WTC11 (cell line): ENCODE measurements at regions not wholly inside any gene's neighbourhood (a gene's known extent, or its start where the extent isn't known, plus 50 kb on each side); places are given as distances from the start of the nearest gene placed in this dataset.

Experiments used
- ATAC-seq: fragments of 200-7000 bp; cut with Tn5 transposase; 2 replicates; pipeline ENCODE4 v1.10.0; 2021; ENCODE audit warnings: mild to moderate bottlenecking, moderate library complexity
- CTCF ChIA-PET: fragments of 300-600 bp; sonication (Branson Sonifier 250); formaldehyde crosslinking; loops from one replicate; lab custom pipeline; 2021; ENCODE audit warnings: antibody characterized with exemption; lab: Charles Lee
- POLR2A ChIA-PET: fragments of 350-600 bp; sonication (Branson Sonifier 250); formaldehyde crosslinking; loops from one replicate; lab custom pipeline; 2021; ENCODE audit warnings: antibody characterized with exemption; lab: Charles Lee
- DNase-seq: peaks from one replicate; pipeline ENCODE4 v3.0.0; 2021; ENCODE audit warnings: low spot score
- H3K27ac Mint-ChIP-seq: 2 replicates; pipeline ENCODE4 v1.8.0; 2021; ENCODE audit warnings: mixed read lengths
- H3K27me3 Mint-ChIP-seq: 2 replicates; pipeline ENCODE4 v1.8.0; 2021; ENCODE audit warnings: low read depth, mild to moderate bottlenecking, moderate library complexity, mixed read lengths
- H3K36me3 Mint-ChIP-seq: 2 replicates; pipeline ENCODE4 v1.8.0; 2021; ENCODE audit warnings: mixed read lengths
- H3K4me1 Mint-ChIP-seq: 2 replicates; pipeline ENCODE4 v1.8.0; 2022; ENCODE audit warnings: mixed read lengths
- H3K4me3 Mint-ChIP-seq: 2 replicates; pipeline ENCODE4 v1.8.0; 2021; ENCODE audit warnings: mild to moderate bottlenecking, moderate library complexity, mixed read lengths
- H3K9me3 Mint-ChIP-seq: 2 replicates; pipeline ENCODE4 v1.8.0; 2021; ENCODE audit warnings: mixed read lengths
- AFF4 ChIP-seq: sonication (generic); formaldehyde crosslinking; IDR thresholded peaks from 2 replicates; pipeline ENCODE4 v1.8.1; 2023; ENCODE audit warnings: mild to moderate bottlenecking, missing genetic modification reagents, borderline replicate concordance
- ARID4B ChIP-seq: sonication (generic); formaldehyde crosslinking; IDR thresholded peaks from 2 replicates; pipeline ENCODE4 v1.8.0; 2023; ENCODE audit warnings: missing genetic modification reagents, mild to moderate bottlenecking, borderline replicate concordance
- ATF1 ChIP-seq: sonication (generic); formaldehyde crosslinking; IDR thresholded peaks from 2 replicates; pipeline ENCODE4 v1.8.1; 2023; ENCODE audit warnings: mild to moderate bottlenecking, moderate library complexity, missing genetic modification reagents
- CBFB ChIP-seq: sonication (generic); formaldehyde crosslinking; IDR thresholded peaks from 2 replicates; pipeline ENCODE4 v1.8.1; 2022; ENCODE audit warnings: mild to moderate bottlenecking, low read depth, missing genetic modification reagents
- CREM ChIP-seq: sonication (generic); formaldehyde crosslinking; IDR thresholded peaks from 2 replicates; pipeline ENCODE4 v1.8.1; 2022; ENCODE audit warnings: mild to moderate bottlenecking, missing genetic modification reagents, moderate library complexity
- EMX1 ChIP-seq: fragments of 250-450 bp; sonication (Bioruptor Pico); IDR thresholded peaks from 2 replicates; pipeline ENCODE4 v1.8.0; 2021; ENCODE audit warnings: mild to moderate bottlenecking
- ETV6 ChIP-seq: sonication (generic); formaldehyde crosslinking; IDR thresholded peaks from 2 replicates; pipeline ENCODE4 v1.8.1; 2022; ENCODE audit warnings: mild to moderate bottlenecking, missing genetic modification reagents
- FOXJ3 ChIP-seq: sonication (generic); formaldehyde crosslinking; IDR thresholded peaks from 2 replicates; pipeline ENCODE4 v1.9.0; 2021; ENCODE audit warnings: missing genetic modification reagents, mild to moderate bottlenecking, borderline replicate concordance
- HMGA2 ChIP-seq: fragments of 250-450 bp; sonication (Bioruptor Pico); IDR thresholded peaks from 2 replicates; pipeline ENCODE4 v1.4.0; 2021; ENCODE audit warnings: mild to moderate bottlenecking, moderate library complexity
- IRF1 ChIP-seq: sonication (generic); formaldehyde crosslinking; IDR thresholded peaks from 2 replicates; pipeline ENCODE4 v1.8.0; 2023; ENCODE audit warnings: missing genetic modification reagents
- JAZF1 ChIP-seq: fragments of 250-450 bp; sonication (Bioruptor Pico); IDR thresholded peaks from 2 replicates; pipeline ENCODE4 v1.9.0; 2021; ENCODE audit warnings: moderate library complexity, mild to moderate bottlenecking, inconsistent platforms
- KAT7 ChIP-seq: sonication (generic); formaldehyde crosslinking; IDR thresholded peaks from 2 replicates; pipeline ENCODE4 v1.8.1; 2023; ENCODE audit warnings: missing genetic modification reagents, mild to moderate bottlenecking, borderline replicate concordance
- RELA ChIP-seq: sonication (generic); formaldehyde crosslinking; IDR thresholded peaks from 2 replicates; pipeline ENCODE4 v1.8.1; 2022; ENCODE audit warnings: missing genetic modification reagents, mild to moderate bottlenecking, borderline replicate concordance
- RORB ChIP-seq: fragments of 250-450 bp; sonication (Bioruptor Pico); IDR thresholded peaks from 2 replicates; pipeline ENCODE4 v1.9.0; 2021; ENCODE audit warnings: mild to moderate bottlenecking
- SP1 ChIP-seq: sonication (generic); formaldehyde crosslinking; conservative IDR thresholded peaks from 2 replicates; pipeline ENCODE4 v1.8.1; 2022; ENCODE audit warnings: missing genetic modification reagents
- TCF7 ChIP-seq: sonication (generic); formaldehyde crosslinking; IDR thresholded peaks from 2 replicates; pipeline ENCODE4 v1.8.0; 2022; ENCODE audit warnings: mild to moderate bottlenecking, low read depth, missing genetic modification reagents, moderate library complexity
- TEAD1 ChIP-seq: sonication (generic); formaldehyde crosslinking; IDR thresholded peaks from 2 replicates; pipeline ENCODE4 v1.8.0; 2022; ENCODE audit warnings: mild to moderate bottlenecking, missing genetic modification reagents
- ZBTB43 ChIP-seq: sonication (generic); formaldehyde crosslinking; IDR thresholded peaks from 2 replicates; pipeline ENCODE4 v1.8.1; 2023; ENCODE audit warnings: mild to moderate bottlenecking, missing genetic modification reagents
- ZNF219 ChIP-seq: sonication (generic); formaldehyde crosslinking; IDR thresholded peaks from 2 replicates; pipeline ENCODE4 v1.8.0; 2023; ENCODE audit warnings: missing genetic modification reagents, mild to moderate bottlenecking, borderline replicate concordance
- ZNF232 ChIP-seq: sonication (generic); formaldehyde crosslinking; IDR thresholded peaks from 2 replicates; pipeline ENCODE4 v1.8.0; 2022; ENCODE audit warnings: mild to moderate bottlenecking, missing genetic modification reagents
- ZNF263 ChIP-seq: sonication (generic); formaldehyde crosslinking; IDR thresholded peaks from 2 replicates; pipeline ENCODE4 v1.8.1; 2022; ENCODE audit warnings: low read depth, mild to moderate bottlenecking, moderate library complexity, missing genetic modification reagents
- ZNF317 ChIP-seq: sonication (generic); formaldehyde crosslinking; IDR thresholded peaks from 2 replicates; pipeline ENCODE4 v1.8.1; 2023; ENCODE audit warnings: low read depth, mild to moderate bottlenecking, moderate library complexity, missing genetic modification reagents, borderline replicate concordance
- ZNF416 ChIP-seq: fragments of 250-450 bp; sonication (Bioruptor Pico); IDR thresholded peaks from 2 replicates; pipeline ENCODE4 v1.9.0; 2021; ENCODE audit warnings: mild to moderate bottlenecking, inconsistent platforms

GRCh38 chr7:156479596-156479995 is 161.0 kb upstream of the RNF32 start:
- Mint-ChIP-seq H3K9me3 (peaks cover 4% of the 10 kb centered on the region; the same call in 1 of the 2 replicates), H3K27ac (no peak overlapping the region), H3K4me1 (no peaks in the 10 kb centered on the region), H3K27me3 (no peaks in the 10 kb centered on the region; the same call in 1 of the 2 replicates), H3K36me3 (no peaks in the 10 kb centered on the region), H3K4me3 (no peak overlapping the region)
- ChIA-PET POLR2A (no interaction called here), CTCF (no interaction called here)
- DNase-seq: no peak
- no peak for ATAC-seq
- TF ChIP-seq CREM (CRISPR knock-in tag): no peak
- no peak for TF ChIP-seq ATF1 (CRISPR knock-in tag)
- no peak for TF ChIP-seq IRF1 (CRISPR knock-in tag)
- no peak for TF ChIP-seq ARID4B (CRISPR knock-in tag)
- TF ChIP-seq SP1 (CRISPR knock-in tag): no peak
- TF ChIP-seq EMX1 (CRISPR knock-in tag): no peak
- no peak for TF ChIP-seq TCF7 (CRISPR knock-in tag)
- no peak for TF ChIP-seq ZNF317 (CRISPR knock-in tag)

GRCh38 chr7:156478486-156478885 is 162.1 kb upstream of the RNF32 start:
- Mint-ChIP-seq H3K36me3 (no peaks in the 10 kb centered on the region), H3K4me1 (peaks cover 7% of the 10 kb centered on the region; the same call in 1 of the 2 replicates), H3K27ac (no peak overlapping the region), H3K27me3 (no peaks in the 10 kb centered on the region; the same call in 1 of the 2 replicates), H3K9me3 (peaks cover 4% of the 10 kb centered on the region; the same call in 1 of the 2 replicates), H3K4me3 (no peak overlapping the region)
- ChIA-PET CTCF (no interaction called here), POLR2A (no interaction called here)
- DNase-seq: no peak
- TF ChIP-seq HMGA2 (CRISPR knock-in tag) (no peak), IRF1 (CRISPR knock-in tag) (no peak), ZNF219 (CRISPR knock-in tag) (no peak), RORB (no peak), EMX1 (CRISPR knock-in tag) (no peak)
- TF ChIP-seq, all 79 proteins: peak for 0
- no peak for ATAC-seq

GRCh38 chr7:156475666-156476065 is 164.9 kb upstream of the RNF32 start:
- Mint-ChIP-seq H3K27ac (no peak overlapping the region), H3K27me3 (no peaks in the 10 kb centered on the region), H3K4me1 (peaks cover 7% of the 10 kb centered on the region; the same call in 1 of the 2 replicates), H3K9me3 (peaks cover 13% of the 10 kb centered on the region), H3K4me3 (no peak overlapping the region), H3K36me3 (no peaks in the 10 kb centered on the region)
- no peak for DNase-seq
- ChIA-PET CTCF (interaction anchor here (0.5 kb wide), 1 partner anchor 678 kb away, joined by 4 read pairs; no protein-coding TSS in a partner anchor), POLR2A (no interaction called here)
- no peak for ATAC-seq
- TF ChIP-seq ZNF416 (CRISPR knock-in tag) (no peak), ATF1 (CRISPR knock-in tag) (no peak), RELA (CRISPR knock-in tag) (no peak), ZBTB43 (CRISPR knock-in tag) (no peak), ETV6 (CRISPR knock-in tag) (no peak), FOXJ3 (CRISPR knock-in tag) (no peak), ZNF263 (CRISPR knock-in tag) (no peak), JAZF1 (CRISPR knock-in tag) (no peak), KAT7 (CRISPR knock-in tag) (no peak), AFF4 (no peak), TEAD1 (CRISPR knock-in tag) (no peak), ZNF232 (CRISPR knock-in tag) (no peak), CBFB (CRISPR knock-in tag) (no peak)
